Hepatocyte (in vitro differentiated cells): ENCODE measurements at regions not wholly inside any gene's neighbourhood (a gene's known extent, or its start where the extent isn't known, plus 50 kb on each side); places are given as distances from the start of the nearest gene placed in this dataset.

ENCODE experiments used
- EZH2 ChIP-seq: fragments of 200-600 bp; sonication (generic); IDR thresholded peaks from 2 replicates; pipeline ENCODE4 v1.6.1; 2016; ENCODE audit warnings: antibody characterized with exemption, mild to moderate bottlenecking, borderline replicate concordance
- EZH2phosphoT487 ChIP-seq: fragments of 200-600 bp; sonication (generic); IDR thresholded peaks from one replicate; pipeline ENCODE4 v1.6.1; 2018; ENCODE audit warnings: antibody characterized with exemption, mild to moderate bottlenecking, low read depth, moderate library complexity; ENCODE audit not compliant: unreplicated experiment, severe bottlenecking
- TF ChIP-seq, protein P1 (sequence below): fragments of 200-600 bp; sonication (generic); IDR thresholded peaks from 2 replicates; pipeline ENCODE4 v1.5.1; 2016; ENCODE audit warnings: antibody characterized with exemption, mild to moderate bottlenecking; ENCODE audit not compliant: poor library complexity

DNA sequence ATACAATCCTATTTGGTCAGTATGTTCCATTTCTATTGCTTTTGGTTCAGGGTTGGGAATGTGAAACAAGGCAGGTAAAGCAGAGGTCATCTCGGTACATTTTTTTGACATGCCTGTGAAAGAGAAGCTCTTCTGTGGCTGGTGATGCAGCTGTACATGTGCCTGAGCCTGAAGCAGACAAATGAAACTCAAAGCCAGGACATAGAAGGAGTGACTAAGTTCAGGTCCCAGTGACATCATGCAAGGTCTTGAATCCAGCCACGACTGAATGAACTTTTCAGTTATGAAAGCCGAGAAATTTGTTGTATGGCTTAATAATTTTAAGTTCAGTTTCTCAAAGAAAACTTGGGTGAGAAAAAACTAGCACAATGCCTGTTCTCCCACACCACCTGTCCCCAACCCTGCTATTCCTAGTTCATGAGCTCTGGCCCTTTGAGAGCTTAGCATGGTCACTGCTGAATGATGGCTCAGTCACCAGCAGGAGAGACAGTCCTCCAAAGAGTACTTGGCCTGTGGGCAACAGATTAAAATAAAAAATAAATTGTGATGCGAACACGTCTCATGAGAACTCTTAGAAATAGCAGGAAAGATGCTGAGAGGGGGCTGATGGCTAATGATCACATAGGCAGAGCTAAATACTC, 600.2 kb upstream of the GRM7 start:
- TF ChIP-seq, protein P1, sequence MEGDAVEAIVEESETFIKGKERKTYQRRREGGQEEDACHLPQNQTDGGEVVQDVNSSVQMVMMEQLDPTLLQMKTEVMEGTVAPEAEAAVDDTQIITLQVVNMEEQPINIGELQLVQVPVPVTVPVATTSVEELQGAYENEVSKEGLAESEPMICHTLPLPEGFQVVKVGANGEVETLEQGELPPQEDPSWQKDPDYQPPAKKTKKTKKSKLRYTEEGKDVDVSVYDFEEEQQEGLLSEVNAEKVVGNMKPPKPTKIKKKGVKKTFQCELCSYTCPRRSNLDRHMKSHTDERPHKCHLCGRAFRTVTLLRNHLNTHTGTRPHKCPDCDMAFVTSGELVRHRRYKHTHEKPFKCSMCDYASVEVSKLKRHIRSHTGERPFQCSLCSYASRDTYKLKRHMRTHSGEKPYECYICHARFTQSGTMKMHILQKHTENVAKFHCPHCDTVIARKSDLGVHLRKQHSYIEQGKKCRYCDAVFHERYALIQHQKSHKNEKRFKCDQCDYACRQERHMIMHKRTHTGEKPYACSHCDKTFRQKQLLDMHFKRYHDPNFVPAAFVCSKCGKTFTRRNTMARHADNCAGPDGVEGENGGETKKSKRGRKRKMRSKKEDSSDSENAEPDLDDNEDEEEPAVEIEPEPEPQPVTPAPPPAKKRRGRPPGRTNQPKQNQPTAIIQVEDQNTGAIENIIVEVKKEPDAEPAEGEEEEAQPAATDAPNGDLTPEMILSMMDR: no peak
- TF ChIP-seq EZH2 (no peak), EZH2phosphoT487 (no peak)
